ENCODE measurements at regions not wholly inside any gene's neighbourhood (a gene's known extent, or its start where the extent isn't known, plus 50 kb on each side); places are given as distances from the start of the nearest gene placed in this dataset.

- TF ChIP-seq YY1 (IDR thresholded peaks at IDR 0.05; ENCODE audit: insufficient read depth, insufficient read length) (no peak), ZNF274 (IDR thresholded peaks at IDR 0.05; ENCODE audit: low read depth, low read length) (no peak)
These were observed 89.6 kb downstream of the FZD1 start for GRCh38 chr7:91353848-91354247.
